Hepatic stellate cell (primary cell): ENCODE measurements at regions not wholly inside any gene's neighbourhood (a gene's known extent, or its start where the extent isn't known, plus 50 kb on each side); places are given as distances from the start of the nearest gene placed in this dataset.

ENCODE experiments used
- DNase-seq: peaks from one replicate; pipeline ENCODE4 v3.0.0; 2011; ENCODE audit warnings: low spot score

- no peak for DNase-seq
These were observed 477.1 kb upstream of the ID2 start for GRCh38 chr2:8204711-8205110.

GRCh38 chr2:8209494-8209893 lies 472.4 kb upstream of the ID2 start:
- no peak for DNase-seq

- DNase-seq = no peak
These were observed 470.5 kb upstream of the ID2 start for GRCh38 chr2:8211384-8211783.

- DNase-seq = no peak
These were observed 469.6 kb upstream of the ID2 start for GRCh38 chr2:8212239-8212638.

GRCh38 chr2:8214036-8214615 lies 467.7 kb upstream of the ID2 start:
- DNase-seq = no peak

GRCh38 chr2:8215159-8215863 lies 466.5 kb upstream of the ID2 start:
- DNase-seq = no peak

GRCh38 chr2:8215982-8216381 lies 465.9 kb upstream of the ID2 start:
- no peak for DNase-seq

GRCh38 chr2:8216397-8216796 lies 465.5 kb upstream of the ID2 start:
- DNase-seq = no peak

GRCh38 chr2:8217468-8218030 lies 464.3 kb upstream of the ID2 start:
- DNase-seq = no peak

GRCh38 chr2:8219096-8219495 lies 462.8 kb upstream of the ID2 start:
- no peak for DNase-seq

GRCh38 chr2:8219631-8220355 lies 462.1 kb upstream of the ID2 start:
- no peak for DNase-seq

GRCh38 chr2:8222979-8223694 lies 458.7 kb upstream of the ID2 start:
- no peak for DNase-seq

- no peak for DNase-seq
These were observed 458.0 kb upstream of the ID2 start for GRCh38 chr2:8223695-8224346.

GRCh38 chr2:8224347-8225190 lies 457.3 kb upstream of the ID2 start:
- DNase-seq = no peak

- DNase-seq = no peak
These were observed 456.6 kb upstream of the ID2 start for GRCh38 chr2:8225266-8225665.

- DNase-seq = no peak
These were observed 456.1 kb upstream of the ID2 start for GRCh38 chr2:8225798-8226197.

GRCh38 chr2:8229546-8229986 lies 452.3 kb upstream of the ID2 start:
- DNase-seq = peak; percentile 47

- no peak for DNase-seq
These were observed 451.4 kb upstream of the ID2 start for GRCh38 chr2:8230466-8230865.

- no peak for DNase-seq
These were observed 450.0 kb upstream of the ID2 start for GRCh38 chr2:8231902-8232301.

- no peak for DNase-seq
These were observed 449.0 kb upstream of the ID2 start for GRCh38 chr2:8232871-8233270.

- DNase-seq = no peak
These were observed 447.6 kb upstream of the ID2 start for GRCh38 chr2:8234253-8234652.
